Lower lobe of right lung (tissue), 2 donors: ENCODE measurements at regions not wholly inside any gene's neighbourhood (a gene's known extent, or its start where the extent isn't known, plus 50 kb on each side); places are given as distances from the start of the nearest gene placed in this dataset.

Experiments used
- ATAC-seq, 2 donors: fragments of 200-7000 bp; cut with Tn5 transposase; one replicate each; pipeline ENCODE4 v1.9.1; 2020 to 2022; ENCODE audit warnings: mild to moderate bottlenecking in 2 of 2, moderate library complexity in 2 of 2
- DNase-seq: peaks from one replicate; pipeline ENCODE4 v3.0.0-alpha.2; 2020
- H3K27ac ChIP-seq: fragments of 200-600 bp; one replicate; pipeline ENCODE4 v1.8.0; 2022
- H3K27me3 ChIP-seq: fragments of 200-600 bp; one replicate; pipeline ENCODE4 v1.8.0; 2022; ENCODE audit warnings: low read depth
- H3K36me3 ChIP-seq: fragments of 200-600 bp; one replicate; pipeline ENCODE4 v1.8.0; 2022; ENCODE audit warnings: mild to moderate bottlenecking
- H3K4me1 ChIP-seq: fragments of 200-600 bp; one replicate; pipeline ENCODE4 v1.8.0; 2022
- H3K4me3 ChIP-seq: fragments of 200-600 bp; one replicate; pipeline ENCODE4 v1.8.0; 2022; ENCODE audit warnings: mild to moderate bottlenecking
- H3K9me3 ChIP-seq: fragments of 200-600 bp; one replicate; pipeline ENCODE4 v1.8.0; 2022
- CTCF ChIP-seq: fragments of 200-600 bp; IDR thresholded peaks from one replicate; pipeline ENCODE4 v1.8.0; 2022; ENCODE audit warnings: antibody characterized with exemption, mild to moderate bottlenecking
- intact Hi-C: fragments of 100-400 bp; cut with DNase I; formaldehyde crosslinking; loops from one replicate; pipeline ENCODE4 v1.11.0; 2022
- donor health status: DM: no; HTN: yes; CAD: no; lungs with severe emphysema.

GRCh38 chr5:4148009-4148408 is 552.4 kb downstream of the IRX1 start:
- Histone ChIP-seq H3K9me3 (no peaks in the 10 kb centered on the region), H3K4me3 (no peak overlapping the region), H3K27ac (no peak overlapping the region), H3K36me3 (no peaks in the 10 kb centered on the region), H3K4me1 (no peaks in the 10 kb centered on the region), H3K27me3 (no peaks in the 10 kb centered on the region)
- DNase-seq (no peak), ATAC-seq (no peak)
- intact Hi-C loops, result no loop called here
- TF ChIP-seq CTCF, result no peak

- ATAC-seq (no peak), DNase-seq (no peak)
- H3K4me3 ChIP-seq, result no peak overlapping the region
- intact Hi-C loops, result no loop called here
- H3K27ac ChIP-seq, result no peak overlapping the region
- H3K36me3 ChIP-seq, result no peaks in the 10 kb centered on the region
- H3K27me3 ChIP-seq, result no peaks in the 10 kb centered on the region
- no peak for TF ChIP-seq CTCF
- H3K4me1 ChIP-seq, result no peaks in the 10 kb centered on the region
- H3K9me3 ChIP-seq, result no peaks in the 10 kb centered on the region
These were observed 554.4 kb downstream of the IRX1 start for GRCh38 chr5:4150067-4150466.

GRCh38 chr5:4156153-4156552 is 560.5 kb downstream of the IRX1 start:
- DNase-seq, result no peak
- H3K27me3 ChIP-seq, result no peaks in the 10 kb centered on the region
- intact Hi-C loops, result no loop called here
- H3K36me3 ChIP-seq, result no peaks in the 10 kb centered on the region
- H3K27ac ChIP-seq, result no peak overlapping the region
- H3K4me1 ChIP-seq, result no peaks in the 10 kb centered on the region
- H3K4me3 ChIP-seq, result no peak overlapping the region
- no peak for ATAC-seq
- H3K9me3 ChIP-seq, result no peaks in the 10 kb centered on the region
- no peak for TF ChIP-seq CTCF

DNA sequence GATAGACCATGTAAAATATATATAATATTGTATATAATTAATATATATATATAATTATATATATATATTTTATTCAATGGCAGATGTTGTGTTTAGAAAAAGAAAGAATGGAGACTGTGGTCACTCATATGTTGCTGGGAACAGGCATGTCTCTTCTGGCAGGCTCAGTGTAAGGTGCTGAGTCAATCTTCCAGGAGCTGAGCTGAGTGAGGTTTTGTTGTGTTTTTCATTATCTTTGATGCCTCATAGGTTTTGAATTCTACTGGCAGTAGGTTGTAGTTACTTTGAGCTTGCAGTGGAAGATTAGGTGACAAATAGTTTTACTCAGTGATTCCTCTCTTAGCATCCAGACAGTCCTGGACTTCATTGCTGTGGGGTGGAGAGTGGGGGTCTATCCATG is 561.3 kb downstream of the IRX1 start:
- Histone ChIP-seq H3K4me1 (no peaks in the 10 kb centered on the region), H3K4me3 (no peak overlapping the region), H3K36me3 (no peaks in the 10 kb centered on the region), H3K27me3 (no peaks in the 10 kb centered on the region), H3K27ac (no peak overlapping the region), H3K9me3 (no peaks in the 10 kb centered on the region)
- DNase-seq (no peak), ATAC-seq (no peak)
- intact Hi-C loops, result no loop called here
- TF ChIP-seq CTCF, result no peak

GRCh38 chr5:4158750-4159447 is 563.3 kb downstream of the IRX1 start:
- DNase-seq (no peak), ATAC-seq (no peak)
- no peak for TF ChIP-seq CTCF
- Histone ChIP-seq H3K36me3 (no peaks in the 10 kb centered on the region), H3K9me3 (no peaks in the 10 kb centered on the region), H3K4me1 (no peaks in the 10 kb centered on the region), H3K27ac (no peak overlapping the region), H3K27me3 (no peaks in the 10 kb centered on the region), H3K4me3 (no peak overlapping the region)
- intact Hi-C loops, result no loop called here
